Neural cell (in vitro differentiated cells): ENCODE measurements at regions not wholly inside any gene's neighbourhood (a gene's known extent, or its start where the extent isn't known, plus 50 kb on each side); places are given as distances from the start of the nearest gene placed in this dataset.

Experiments
- H2AFZ ChIP-seq: fragments of 200-600, 300-800 bp; sonication (generic), shearing (Covaris generic); 2 replicates; pipeline ENCODE4 v1.6.0; 2014; ENCODE audit warnings: low read depth, mild to moderate bottlenecking, antibody characterized with exemption, low read length, moderate library complexity
- H3F3A ChIP-seq: fragments of 200-600 bp; shearing (Covaris generic); 2 replicates; pipeline ENCODE4 v1.6.1; 2016; ENCODE audit warnings: mild to moderate bottlenecking, moderate library complexity, mixed read lengths, antibody characterized with exemption, low read length; ENCODE audit not compliant: insufficient read depth, poor library complexity, severe bottlenecking
- H3K27ac ChIP-seq: fragments of 200-600, 300-800 bp; sonication (generic), shearing (Covaris generic); 2 replicates; pipeline ENCODE4 v1.5.1; 2014; ENCODE audit warnings: mild to moderate bottlenecking, low read length, moderate library complexity
- H3K27me3 ChIP-seq: fragments of 300-800, 200-600 bp; sonication (generic), shearing (Covaris generic); 2 replicates; pipeline ENCODE4 v1.6.0; 2014; ENCODE audit warnings: mild to moderate bottlenecking, low read depth, low read length, moderate library complexity; ENCODE audit not compliant: insufficient read depth
- H3K36me3 ChIP-seq: fragments of 300-800, 200-600 bp; sonication (generic), shearing (Covaris generic); 2 replicates; pipeline ENCODE4 v1.5.1; 2014; ENCODE audit warnings: mild to moderate bottlenecking, antibody characterized with exemption, low read length, moderate library complexity; ENCODE audit not compliant: insufficient read depth
- H3K4me2 ChIP-seq: fragments of 300-800, 200-600 bp; sonication (generic), shearing (Covaris generic); 2 replicates; pipeline ENCODE4 v1.6.0; 2014; ENCODE audit warnings: mild to moderate bottlenecking, low read length
- H3K4me3 ChIP-seq: fragments of 300-800, 200-600 bp; sonication (generic), shearing (Covaris generic); 2 replicates; pipeline ENCODE4 v1.5.1; 2014; ENCODE audit warnings: mild to moderate bottlenecking, low read length, moderate library complexity
- H3K79me2 ChIP-seq: fragments of 200-600 bp; shearing (Covaris generic); replicated peaks from 2 replicates; pipeline ENCODE4 v1.6.0; 2014; ENCODE audit warnings: mild to moderate bottlenecking, low read length, moderate library complexity; ENCODE audit not compliant: insufficient read depth
- H3K9ac ChIP-seq: fragments of 300-800, 200-600 bp; sonication (generic), shearing (Covaris generic); 2 replicates; pipeline ENCODE4 v1.6.1; 2016; ENCODE audit warnings: mild to moderate bottlenecking, low read length, mixed read lengths
- H3K9me2 ChIP-seq: fragments of 200-600 bp; shearing (Covaris generic); 2 replicates; pipeline ENCODE4 v1.6.1; 2016; ENCODE audit warnings: mild to moderate bottlenecking, low read length, mixed read lengths; ENCODE audit not compliant: insufficient read depth
- H3K9me3 ChIP-seq: fragments of 200-600, 300-800 bp; sonication (generic), shearing (Covaris generic); 2 replicates; pipeline ENCODE4 v1.6.1; 2016; ENCODE audit warnings: mild to moderate bottlenecking, mixed run types, low read length, moderate library complexity, mixed read lengths
- H4K20me1 ChIP-seq: fragments of 200-600 bp; shearing (Covaris generic); 2 replicates; pipeline ENCODE4 v1.6.1; 2016; ENCODE audit warnings: mild to moderate bottlenecking, mixed run types; ENCODE audit not compliant: insufficient read depth
- CTCF ChIP-seq: fragments of 450-650 bp; IDR thresholded peaks from 2 replicates; pipeline ENCODE4 v1.5.1; 2014; ENCODE audit warnings: antibody characterized with exemption, mild to moderate bottlenecking, moderate library complexity; ENCODE audit not compliant: poor library complexity, severe bottlenecking
- EP300 ChIP-seq: fragments of 450-650 bp; conservative IDR thresholded peaks from 2 replicates; pipeline ENCODE4 v1.6.1; 2014; ENCODE audit warnings: antibody characterized with exemption, mild to moderate bottlenecking, moderate library complexity; ENCODE audit not compliant: poor library complexity, severe bottlenecking
- EZH2 ChIP-seq: fragments of 200-600, 300-800 bp; shearing (Covaris generic), sonication (generic); IDR thresholded peaks from 2 replicates; pipeline ENCODE4 v1.6.1; 2014; ENCODE audit warnings: antibody characterized with exemption, low read length, borderline replicate concordance, mild to moderate bottlenecking; ENCODE audit not compliant: insufficient read depth, poor library complexity, severe bottlenecking
- MXI1 ChIP-seq: fragments of 450-650 bp; conservative IDR thresholded peaks from 2 replicates; pipeline ENCODE4 v1.6.1; 2014; ENCODE audit warnings: antibody characterized with exemption, mild to moderate bottlenecking; ENCODE audit not compliant: poor library complexity, severe bottlenecking
- POLR2AphosphoS5 ChIP-seq: IDR thresholded peaks from 2 replicates; pipeline ENCODE4 v1.6.1; 2012
- RAD21 ChIP-seq: fragments of 450-650 bp; conservative IDR thresholded peaks from 2 replicates; pipeline ENCODE4 v1.6.1; 2014; ENCODE audit warnings: antibody characterized with exemption, mild to moderate bottlenecking, moderate library complexity
- REST ChIP-seq: IDR thresholded peaks from 2 replicates; pipeline ENCODE4 v1.6.1; 2012; ENCODE audit warnings: borderline replicate concordance
- SMC3 ChIP-seq: fragments of 450-650 bp; conservative IDR thresholded peaks from 2 replicates; pipeline ENCODE4 v1.6.1; 2014; ENCODE audit warnings: antibody characterized with exemption, mild to moderate bottlenecking, moderate library complexity; ENCODE audit not compliant: poor library complexity
- TAF1 ChIP-seq: IDR thresholded peaks from 2 replicates; pipeline ENCODE4 v1.6.1; 2012; ENCODE audit warnings: low read depth

GRCh38 chr6:3532296-3532916 lies 75.6 kb upstream of the SLC22A23 start:
- H4K20me1 ChIP-seq, result no peaks in the 10 kb centered on the region
- H3K36me3 ChIP-seq, result no peaks in the 10 kb centered on the region
- no peaks in the 10 kb centered on the region for H3K9me2 ChIP-seq
- H3K4me2 ChIP-seq, result no peak overlapping the region
- H2AFZ ChIP-seq, result no peak overlapping the region
- H3K79me2 ChIP-seq, result no peaks in the 10 kb centered on the region
- H3F3A ChIP-seq, result no peaks in the 10 kb centered on the region
- H3K9me3 ChIP-seq, result no peaks in the 10 kb centered on the region
- TF ChIP-seq EP300 (no peak), EZH2 (no peak), POLR2AphosphoS5 (no peak), RAD21 (no peak), MXI1 (no peak), REST (no peak), TAF1 (no peak), CTCF (no peak), SMC3 (no peak)
- no peak overlapping the region for H3K9ac ChIP-seq
- H3K27me3 ChIP-seq, result no peaks in the 10 kb centered on the region
- H3K4me3 ChIP-seq, result no peak overlapping the region
- no peak overlapping the region for H3K27ac ChIP-seq

GRCh38 chr6:3531481-3531880 lies 74.6 kb upstream of the SLC22A23 start:
- no peak overlapping the region for H3K4me2 ChIP-seq
- no peaks in the 10 kb centered on the region for H3K9me2 ChIP-seq
- TF ChIP-seq TAF1, result no peak
- no peak for TF ChIP-seq EP300
- no peak for TF ChIP-seq MXI1
- no peak for TF ChIP-seq RAD21
- no peak for TF ChIP-seq EZH2
- no peak for TF ChIP-seq CTCF
- TF ChIP-seq POLR2AphosphoS5, result no peak
- TF ChIP-seq SMC3, result no peak
- no peak for TF ChIP-seq REST
- H3K4me3 ChIP-seq, result no peak overlapping the region
- H2AFZ ChIP-seq, result no peak overlapping the region
- no peaks in the 10 kb centered on the region for H3K79me2 ChIP-seq
- H3K9me3 ChIP-seq, result no peaks in the 10 kb centered on the region
- H3F3A ChIP-seq, result no peaks in the 10 kb centered on the region
- H4K20me1 ChIP-seq, result no peaks in the 10 kb centered on the region
- H3K27ac ChIP-seq, result no peak overlapping the region
- no peaks in the 10 kb centered on the region for H3K36me3 ChIP-seq
- no peak overlapping the region for H3K9ac ChIP-seq
- no peaks in the 10 kb centered on the region for H3K27me3 ChIP-seq
